HuH-7.5 (cell line): ENCODE measurements at regions not wholly inside any gene's neighbourhood (a gene's known extent, or its start where the extent isn't known, plus 50 kb on each side); places are given as distances from the start of the nearest gene placed in this dataset.

Source experiments
- DNase-seq: peaks from one replicate; pipeline ENCODE4 v3.0.0; 2011; ENCODE audit warnings: low spot score

- DNase-seq: no peak
These were observed 120.0 kb upstream of the SNTG2 start for GRCh38 chr2:830419-831224.

GRCh38 chr2:829047-829446 is 121.6 kb upstream of the SNTG2 start:
- no peak for DNase-seq

- DNase-seq: no peak
These were observed 125.7 kb upstream of the SNTG2 start for GRCh38 chr2:824954-825353.

GRCh38 chr2:824524-824923 is 126.1 kb upstream of the SNTG2 start:
- DNase-seq: no peak

GRCh38 chr2:821546-821945 is 129.1 kb upstream of the SNTG2 start:
- no peak for DNase-seq

- DNase-seq: no peak
These were observed 131.0 kb upstream of the SNTG2 start for GRCh38 chr2:819601-820000.

GRCh38 chr2:819121-819520 is 131.5 kb upstream of the SNTG2 start:
- DNase-seq: no peak

GRCh38 chr2:817336-818015 is 133.2 kb upstream of the SNTG2 start:
- DNase-seq: no peak

GRCh38 chr2:816278-816677 is 134.4 kb upstream of the SNTG2 start:
- no peak for DNase-seq

GRCh38 chr2:810397-810796 is 133.2 kb upstream of the TMEM18 start:
- DNase-seq: no peak

GRCh38 chr2:807300-807699 is 130.1 kb upstream of the TMEM18 start:
- DNase-seq: no peak

GRCh38 chr2:805664-806063 is 128.5 kb upstream of the TMEM18 start:
- no peak for DNase-seq

- no peak for DNase-seq
These were observed 120.8 kb upstream of the TMEM18 start for GRCh38 chr2:797993-798392.

GRCh38 chr2:797556-797955 is 120.3 kb upstream of the TMEM18 start:
- DNase-seq: no peak

- DNase-seq: no peak
These were observed 119.2 kb upstream of the TMEM18 start for GRCh38 chr2:796141-796985.

GRCh38 chr2:795531-796041 is 118.4 kb upstream of the TMEM18 start:
- DNase-seq: no peak

- no peak for DNase-seq
These were observed 117.5 kb upstream of the TMEM18 start for GRCh38 chr2:794554-795241.

GRCh38 chr2:793236-793635 is 116.0 kb upstream of the TMEM18 start:
- DNase-seq: no peak

- no peak for DNase-seq
These were observed 115.5 kb upstream of the TMEM18 start for GRCh38 chr2:792687-793086.

- DNase-seq: no peak
These were observed 113.5 kb upstream of the TMEM18 start for GRCh38 chr2:790634-791245.

GRCh38 chr2:790081-790480 is 112.9 kb upstream of the TMEM18 start:
- DNase-seq: no peak

GRCh38 chr2:789529-789928 is 112.3 kb upstream of the TMEM18 start:
- no peak for DNase-seq
